HepG2 (cell line): ENCODE measurements at regions not wholly inside any gene's neighbourhood (a gene's known extent, or its start where the extent isn't known, plus 50 kb on each side); places are given as distances from the start of the nearest gene placed in this dataset.

Experiments
- ATAC-seq: fragments of 200-7000 bp; cut with Tn5 transposase; 3 replicates; pipeline ENCODE4 v1.9.1; 2020; ENCODE audit warnings: mild to moderate bottlenecking, moderate library complexity
- BruUV-seq: library from RNA; stranded (reverse); fragments of 400-500 nt; replicated peaks from 2 replicates; lab custom pipeline; 2021; lab: Mats Ljungman, UMichigan
- CTCF ChIA-PET: fragments of 300-600 bp; formaldehyde crosslinking; extraction: SDS; loops from one replicate; lab custom pipeline; 2021; ENCODE audit warnings: low total read pairs, inconsistent platforms, low intra/inter-chr PET ratio; lab: Yijun Ruan, JAX
- POLR2A ChIA-PET: fragments of 350-600 bp; sonication (Branson Sonifier 250); formaldehyde crosslinking; loops from one replicate; lab custom pipeline; 2020; ENCODE audit warnings: antibody characterized with exemption, inconsistent platforms; lab: Yijun Ruan, JAX
- DNase-seq: peaks from one replicate; pipeline ENCODE4 v3.0.0-alpha.2; 2015; ENCODE audit warnings: low spot score
- FAIRE-seq: peaks from 3 replicates; lab custom pipeline; 2011; peaks lifted over from hg19 to GRCh38; lab: Jason Lieb, UNC
- H2AFZ ChIP-seq: one replicate; pipeline ENCODE4 v1.6.1; 2011; ENCODE audit warnings: low read length, inconsistent platforms
- H3K27ac ChIP-seq: fragments of 300-600 bp; 3 replicates; pipeline ENCODE4 v1.8.0; 2011; ENCODE audit warnings: mixed run types, mild to moderate bottlenecking, mixed read lengths, low read length, inconsistent platforms; ENCODE audit not compliant: insufficient read depth; ENCODE audit errors: extremely low read length
- H3K27me3 ChIP-seq, 2 experiments: fragments of 200-600 bp in 1 of 2; 2 replicates in 1 of 2; 3 replicates in 1 of 2; pipeline versions ENCODE4 v1.6.0 to v1.8.0; 2011; ENCODE audit warnings: low read length in 2 of 2, mild to moderate bottlenecking in 2 of 2, moderate library complexity in 2 of 2, inconsistent platforms in 1 of 2; ENCODE audit not compliant: insufficient read depth in 2 of 2, control insufficient read depth in 1 of 2
- H3K36me3 ChIP-seq, 2 experiments: fragments of 200-600 bp in 1 of 2; replicated peaks in 1 of 2; 2 replicates in 1 of 2; 3 replicates in 1 of 2; pipeline versions ENCODE4 v1.5.1 to v1.8.0; 2011; ENCODE audit warnings: low read length in 2 of 2, inconsistent platforms in 1 of 2; ENCODE audit not compliant: insufficient read depth in 2 of 2, control insufficient read depth in 1 of 2
- H3K4me1 ChIP-seq: 2 replicates; pipeline ENCODE4 v1.5.1; 2012; ENCODE audit warnings: low read length, inconsistent platforms; ENCODE audit not compliant: insufficient read depth
- H3K4me2 ChIP-seq: 2 replicates; pipeline ENCODE4 v1.6.0; 2011; ENCODE audit warnings: low read depth, low read length, inconsistent platforms
- H3K4me3 ChIP-seq, 3 experiments: fragments of 200-600 bp in 1 of 3; sonication (generic), shearing (Covaris generic) in 1 of 3; replicated peaks in 1 of 3; 2 replicates each; pipeline ENCODE4 v1.5.1; 2011 to 2016; ENCODE audit warnings: low read length in 3 of 3, inconsistent platforms in 2 of 3, low read depth in 2 of 3, mild to moderate bottlenecking in 2 of 3, control low read depth in 1 of 3, mixed read lengths in 1 of 3; ENCODE audit not compliant: insufficient read depth in 1 of 3
- H3K79me2 ChIP-seq: one replicate; pipeline ENCODE4 v1.6.1; 2011; ENCODE audit warnings: low read length, inconsistent platforms; ENCODE audit not compliant: insufficient read depth
- H3K9ac ChIP-seq: 2 replicates; pipeline ENCODE4 v1.6.0; 2011; ENCODE audit warnings: mild to moderate bottlenecking, low read depth, low read length, inconsistent platforms; ENCODE audit not compliant: insufficient read depth
- H3K9me3 ChIP-seq: 2 replicates; pipeline ENCODE4 v1.5.1; 2012; ENCODE audit warnings: mild to moderate bottlenecking, low read length
- H4K20me1 ChIP-seq: 2 replicates; pipeline ENCODE4 v1.6.0; 2011; ENCODE audit warnings: inconsistent platforms, mild to moderate bottlenecking, low read length, moderate library complexity; ENCODE audit not compliant: insufficient read depth
- ARNT ChIP-seq: fragments of 450-650 bp; IDR thresholded peaks from 2 replicates; pipeline ENCODE4 v1.6.1; 2017
- ATAD3A ChIP-seq: sonication (generic); formaldehyde crosslinking; IDR thresholded peaks from 2 replicates; pipeline ENCODE4 v1.4.0; 2020; ENCODE audit warnings: missing genetic modification reagents
- BRF2 ChIP-seq: sonication (generic); formaldehyde crosslinking; IDR thresholded peaks from 2 replicates; pipeline ENCODE4 v1.8.1; 2022; ENCODE audit warnings: mild to moderate bottlenecking, missing genetic modification reagents
- CCAR2 ChIP-seq: fragments of 200-400 bp; formaldehyde crosslinking; optimal IDR thresholded peaks from 2 replicates; pipeline ENCODE3; 2018; ENCODE audit warnings: low read depth, mild to moderate bottlenecking, low read length, moderate library complexity
- CEBPB ChIP-seq: IDR thresholded peaks from 2 replicates; pipeline ENCODE4 v1.6.1; 2011; ENCODE audit warnings: low read depth, low read length, improper control_type of control experiment, borderline replicate concordance
- DBP ChIP-seq: sonication (generic); formaldehyde crosslinking; IDR thresholded peaks from 2 replicates; pipeline ENCODE4 v1.4.0; 2020; ENCODE audit warnings: missing genetic modification reagents; ENCODE audit errors: not compliant biosample characterization
- JARID2 ChIP-seq: sonication (generic); formaldehyde crosslinking; IDR thresholded peaks from 2 replicates; pipeline ENCODE4 v1.8.1; 2023; ENCODE audit warnings: missing genetic modification reagents, inconsistent platforms; ENCODE audit not compliant: insufficient replicate concordance
- NR2F1 ChIP-seq, 2 experiments: fragments of 450-650 bp in 1 of 2; formaldehyde crosslinking in 1 of 2; IDR thresholded peaks; 2 replicates each; pipeline versions ENCODE4 v1.5.0 to v1.6.1; 2016 to 2020; ENCODE audit warnings: mild to moderate bottlenecking in 1 of 2, missing compliant biosample characterization in 1 of 2, missing genetic modification reagents in 1 of 2, moderate library complexity in 1 of 2
- RARG ChIP-seq: sonication (generic); formaldehyde crosslinking; IDR thresholded peaks from 2 replicates; pipeline ENCODE4 v1.4.0; 2020; ENCODE audit warnings: low read depth, mild to moderate bottlenecking, missing genetic modification reagents
- SIN3B ChIP-seq: fragments of 150-350 bp; IDR thresholded peaks from 2 replicates; pipeline ENCODE4 v1.6.1; 2014; ENCODE audit warnings: low read length
- SNRNP70 ChIP-seq: fragments of 200-400 bp; formaldehyde crosslinking; IDR thresholded peaks from 2 replicates; pipeline ENCODE4 v1.6.1; 2017; ENCODE audit warnings: mild to moderate bottlenecking, low read depth, low read length, moderate library complexity
- U2AF1 ChIP-seq: fragments of 200-400 bp; formaldehyde crosslinking; optimal IDR thresholded peaks from 2 replicates; pipeline ENCODE3; 2017; ENCODE audit warnings: mild to moderate bottlenecking, low read depth, low read length
- ZBTB46 ChIP-seq: sonication (generic); formaldehyde crosslinking; IDR thresholded peaks from 2 replicates; pipeline ENCODE4 v1.4.0; 2020; ENCODE audit warnings: mild to moderate bottlenecking, missing genetic modification reagents, borderline replicate concordance
- ZIK1 ChIP-seq: sonication (generic); formaldehyde crosslinking; IDR thresholded peaks from 2 replicates; pipeline ENCODE4 v1.5.0; 2020; ENCODE audit warnings: mild to moderate bottlenecking, low read depth, missing genetic modification reagents, borderline replicate concordance
- ZNF580 ChIP-seq: IDR thresholded peaks from 2 replicates; pipeline ENCODE4 v1.6.1; 2016; ENCODE audit warnings: low read depth, borderline replicate concordance
- ZNF652 ChIP-seq: IDR thresholded peaks from 2 replicates; pipeline ENCODE4 v1.6.1; 2016; ENCODE audit warnings: low read depth, borderline replicate concordance
- ZNF672 ChIP-seq: sonication (generic); formaldehyde crosslinking; IDR thresholded peaks from 2 replicates; pipeline ENCODE4 v1.8.1; 2022; ENCODE audit warnings: missing genetic modification reagents
- WGBS: methylation state at CpG from one replicate; pipeline ENCODE4 v1.1.6; 2017; ENCODE audit warnings: low lambda C conversion rate; 5-methylcytosine and 5-hydroxymethylcytosine counted together
- in situ Hi-C: cut with HindIII; loops from 2 replicates; pipeline ENCODE4 v1.10.0; 2017; ENCODE audit warnings: low pct_unique_long_range_greater_than_20kb; ENCODE audit not compliant: extremely low pct_ligation_motif_present
- intact Hi-C: fragments of 100-400 bp; cut with micrococcal nuclease; formaldehyde crosslinking; loops from one replicate; pipeline ENCODE4 v1.10.0; 2022; ENCODE audit not compliant: unreplicated experiment

- DNase-seq: no peak
- Histone ChIP-seq H3K27me3 (no peaks in the 10 kb centered on the region), H3K79me2 (no peaks in the 10 kb centered on the region), H4K20me1 (no peaks in the 10 kb centered on the region), H3K4me2 (no peak overlapping the region), H3K4me1 (no peaks in the 10 kb centered on the region), H3K9ac (no peak overlapping the region), H3K9me3 (no peaks in the 10 kb centered on the region), H3K27ac (no peak overlapping the region), H3K36me3 (no peaks in the 10 kb centered on the region), H2AFZ (no peak overlapping the region), H3K4me3 (no peak overlapping the region)
- 0% methylated on average over 1 of the region's 1 CpG for WGBS
- no peak for FAIRE-seq
- POLR2A ChIA-PET: no interaction called here
- intact Hi-C loops (no loop called here), in situ Hi-C loops (no loop called here)
- TF ChIP-seq RARG (CRISPR knock-in tag): no peak
- TF ChIP-seq CEBPB: peak; percentile 33; the same call in 1 of the 2 replicates
- no peak for ATAC-seq
- no TSS peak for BruUV-seq
- CTCF ChIA-PET: no interaction called here
Measured at GRCh38 chr7:119438315-119438714, 834.7 kb upstream of the KCND2 start.

GRCh38 chr7:119439192-119439591 lies 833.8 kb upstream of the KCND2 start:
- CTCF ChIA-PET: no interaction called here
- ATAC-seq (no peak), DNase-seq (no peak), FAIRE-seq (no peak)
- Histone ChIP-seq H3K4me3 (no peak overlapping the region), H3K4me1 (no peaks in the 10 kb centered on the region), H3K4me2 (no peak overlapping the region), H3K36me3 (no peaks in the 10 kb centered on the region), H3K79me2 (no peaks in the 10 kb centered on the region), H3K9me3 (no peaks in the 10 kb centered on the region), H4K20me1 (no peaks in the 10 kb centered on the region), H3K27ac (no peak overlapping the region), H3K27me3 (no peaks in the 10 kb centered on the region), H3K9ac (no peak overlapping the region), H2AFZ (no peak overlapping the region)
- in situ Hi-C loops: no loop called here
- WGBS: 0% methylated on average over 4 of the region's 4 CpGs
- no TSS peak for BruUV-seq
- intact Hi-C loops: no loop called here
- POLR2A ChIA-PET: no interaction called here
- no peak for TF ChIP-seq U2AF1
- TF ChIP-seq ZNF652 (CRISPR knock-in tag): no peak
- TF ChIP-seq ZBTB46 (CRISPR knock-in tag): no peak
- TF ChIP-seq ARNT: no peak
- no peak for TF ChIP-seq SNRNP70
- TF ChIP-seq NR2F1 (CRISPR knock-in tag; IDR thresholded peaks at IDR 0.05): no peak
- TF ChIP-seq DBP (CRISPR knock-in tag): no peak
- TF ChIP-seq ZNF672: no peak
- TF ChIP-seq ATAD3A (CRISPR knock-in tag): no peak
- TF ChIP-seq SIN3B: no peak
- no peak for TF ChIP-seq BRF2 (CRISPR knock-in tag)
- no peak for TF ChIP-seq CCAR2
- no peak for TF ChIP-seq JARID2 (CRISPR knock-in tag)
- no peak for TF ChIP-seq ZIK1
- TF ChIP-seq ZNF580 (CRISPR knock-in tag): no peak
